Left kidney (tissue), 1 donor: ENCODE measurements at regions not wholly inside any gene's neighbourhood (a gene's known extent, or its start where the extent isn't known, plus 50 kb on each side); places are given as distances from the start of the nearest gene placed in this dataset.
"Not testable (repeated sequence)": the region's sequence is repeated elsewhere in the genome, so short reads cannot be mapped to it uniquely, and the experiment has no call there.

Experiments used
- DNase-seq: peaks from one replicate; pipeline ENCODE4 v3.0.0-alpha.2; 2013

GRCh38 chr4:31657859-31658570, 937.8 kb downstream of the PCDH7 start:
- no peak for DNase-seq

GRCh38 chr4:31660916-31661315, 940.7 kb downstream of the PCDH7 start:
- no peak for DNase-seq

GRCh38 chr4:31662951-31663350, 942.8 kb downstream of the PCDH7 start:
- no peak for DNase-seq

- no peak for DNase-seq
These were observed 947.5 kb downstream of the PCDH7 start for GRCh38 chr4:31667686-31668085.

- no peak for DNase-seq
These were observed 954.3 kb downstream of the PCDH7 start for GRCh38 chr4:31674313-31674947.

- DNase-seq, result no peak
These were observed 958.2 kb downstream of the PCDH7 start for GRCh38 chr4:31678356-31678755.

GRCh38 chr4:31682796-31683195, 962.6 kb downstream of the PCDH7 start:
- DNase-seq, result no peak

GRCh38 chr4:31687717-31688342, 967.7 kb downstream of the PCDH7 start:
- DNase-seq, result no peak

GRCh38 chr4:31692399-31692940, 972.3 kb downstream of the PCDH7 start:
- no peak for DNase-seq

GRCh38 chr4:31701256-31701655, 981.1 kb downstream of the PCDH7 start:
- DNase-seq, result no peak

- DNase-seq, result no peak
These were observed 982.2 kb downstream of the PCDH7 start for GRCh38 chr4:31702326-31702725.

GRCh38 chr4:31714238-31714637, 994.1 kb downstream of the PCDH7 start:
- DNase-seq, result no peak

- DNase-seq, result no peak
These were observed 995.1 kb downstream of the PCDH7 start for GRCh38 chr4:31715302-31715701.

GRCh38 chr4:31727030-31727429, 1006.9 kb downstream of the PCDH7 start:
- DNase-seq, result no peak

- no peak for DNase-seq
These were observed 1014.8 kb downstream of the PCDH7 start for GRCh38 chr4:31735004-31735403.

- DNase-seq, result no peak
These were observed 1017.2 kb downstream of the PCDH7 start for GRCh38 chr4:31737419-31737818.

GRCh38 chr4:31741326-31741725, 1021.2 kb downstream of the PCDH7 start:
- no peak for DNase-seq

GRCh38 chr4:31748382-31748781, 1028.2 kb downstream of the PCDH7 start:
- DNase-seq, result no peak

- DNase-seq, result not testable (repeated sequence)
These were observed 1030.4 kb downstream of the PCDH7 start for GRCh38 chr4:31750581-31750980.

- no peak for DNase-seq
These were observed 1035.6 kb downstream of the PCDH7 start for GRCh38 chr4:31755751-31756150.

GRCh38 chr4:31768756-31769155, 1048.6 kb downstream of the PCDH7 start:
- DNase-seq, result no peak

GRCh38 chr4:31783311-31783710, 1063.1 kb downstream of the PCDH7 start:
- DNase-seq, result no peak

- DNase-seq, result no peak
These were observed 1064.4 kb downstream of the PCDH7 start for GRCh38 chr4:31784558-31784957.
